H1 (cell line): ENCODE measurements at regions not wholly inside any gene's neighbourhood (a gene's known extent, or its start where the extent isn't known, plus 50 kb on each side); places are given as distances from the start of the nearest gene placed in this dataset.

Experiments
- BACH1 ChIP-seq: IDR thresholded peaks from 2 replicates; pipeline ENCODE4 v1.6.1; 2012; ENCODE audit warnings: low read length, improper control_type of control experiment
- CHD1 ChIP-seq: IDR thresholded peaks from 2 replicates; pipeline ENCODE4 v1.6.1; 2012; ENCODE audit warnings: low read depth, low read length, improper control_type of control experiment
- GABPA ChIP-seq: IDR thresholded peaks from 2 replicates; pipeline ENCODE4 v1.6.1; 2011; ENCODE audit warnings: mild to moderate bottlenecking, low read length, moderate library complexity, borderline replicate concordance; ENCODE audit not compliant: insufficient read depth
- JUN ChIP-seq: IDR thresholded peaks from 2 replicates; pipeline ENCODE4 v1.6.1; 2011; ENCODE audit warnings: low read depth, mild to moderate bottlenecking, improper control_type of control experiment, low read length
- TF ChIP-seq, protein P1 (sequence below): IDR thresholded peaks from 2 replicates; pipeline ENCODE4 v1.6.1; 2012; ENCODE audit warnings: inconsistent platforms

DNA sequence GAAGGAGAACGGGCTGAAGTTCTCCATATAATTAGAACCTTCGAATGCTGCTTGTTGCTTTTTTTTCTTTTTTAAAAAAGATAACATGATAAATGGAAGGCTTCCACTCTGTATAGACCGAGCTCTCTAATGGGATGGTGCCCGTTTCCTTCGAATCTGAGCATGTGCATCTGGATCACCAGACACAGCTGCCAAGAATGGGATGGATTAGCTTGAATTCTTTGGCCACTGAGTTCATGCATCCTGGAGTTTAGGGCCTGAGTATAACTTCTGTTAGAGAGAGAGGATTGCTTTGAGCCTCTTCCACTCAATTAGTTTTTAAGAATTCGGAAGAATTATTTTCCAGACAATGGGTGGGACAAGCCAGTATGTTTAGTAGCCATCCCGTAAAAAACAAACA, 93.7 kb upstream of the GDNF start (continued):
- TF ChIP-seq, protein P1, sequence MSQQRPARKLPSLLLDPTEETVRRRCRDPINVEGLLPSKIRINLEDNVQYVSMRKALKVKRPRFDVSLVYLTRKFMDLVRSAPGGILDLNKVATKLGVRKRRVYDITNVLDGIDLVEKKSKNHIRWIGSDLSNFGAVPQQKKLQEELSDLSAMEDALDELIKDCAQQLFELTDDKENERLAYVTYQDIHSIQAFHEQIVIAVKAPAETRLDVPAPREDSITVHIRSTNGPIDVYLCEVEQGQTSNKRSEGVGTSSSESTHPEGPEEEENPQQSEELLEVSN = no peak
- no peak for TF ChIP-seq GABPA
- no peak for TF ChIP-seq JUN
- no peak for TF ChIP-seq CHD1
- no peak for TF ChIP-seq BACH1
